Endothelial cell of umbilical vein (primary cell): ENCODE measurements at regions not wholly inside any gene's neighbourhood (a gene's known extent, or its start where the extent isn't known, plus 50 kb on each side); places are given as distances from the start of the nearest gene placed in this dataset.

Experiments
- BruUV-seq: library from RNA; stranded (reverse); fragments of 400-500 nt; replicated peaks from 2 replicates; lab custom pipeline; 2021; lab: Mats Ljungman, UMichigan
- CTCF ChIA-PET: fragments of 300-600, 350-600 bp; sonication (Branson Sonifier 250); formaldehyde crosslinking; loops from one replicate; lab custom pipeline; 2021; ENCODE audit warnings: antibody characterized with exemption, inconsistent platforms; lab: Charles Lee
- POLR2A ChIA-PET: fragments of 300-600, 350-600 bp; sonication (Branson Sonifier 250); formaldehyde crosslinking; loops from one replicate; lab custom pipeline; 2021; ENCODE audit warnings: antibody characterized with exemption, inconsistent platforms; lab: Charles Lee
- DNase-seq: peaks from one replicate; pipeline ENCODE4 v3.0.0-alpha.2; 2011; ENCODE audit warnings: low read depth, low spot score
- FAIRE-seq: peaks from 2 replicates; lab custom pipeline; 2011; peaks lifted over from hg19 to GRCh38; lab: Jason Lieb, UNC
- H2AFZ ChIP-seq: 2 replicates; pipeline ENCODE4 v1.6.0; 2012; ENCODE audit warnings: low read depth, low read length, control low read depth, inconsistent platforms
- H3K27ac ChIP-seq: 2 replicates; pipeline ENCODE4 v1.5.1; 2011; ENCODE audit warnings: low read depth, mild to moderate bottlenecking, control low read depth, low read length, moderate library complexity; ENCODE audit not compliant: insufficient read depth
- H3K27me3 ChIP-seq, 2 experiments: 2 replicates each; pipeline versions ENCODE4 v1.6.0 to v1.6.1; 2011; ENCODE audit warnings: low read length in 2 of 2, mixed read lengths in 1 of 2; ENCODE audit not compliant: control insufficient read depth in 2 of 2, insufficient read depth in 2 of 2
- H3K36me3 ChIP-seq, 2 experiments: 2 replicates in 1 of 2; 3 replicates in 1 of 2; pipeline ENCODE4 v1.5.1; 2011; ENCODE audit warnings: low read length in 2 of 2, mild to moderate bottlenecking in 1 of 2, moderate library complexity in 1 of 2; ENCODE audit not compliant: control insufficient read depth in 2 of 2, insufficient read depth in 2 of 2; ENCODE audit errors: extremely low read depth in 1 of 2
- H3K4me1 ChIP-seq: 3 replicates; pipeline ENCODE4 v1.5.1; 2011; ENCODE audit warnings: mild to moderate bottlenecking, low read length; ENCODE audit not compliant: control insufficient read depth, insufficient read depth; ENCODE audit errors: extremely low read depth
- H3K4me2 ChIP-seq: 2 replicates; pipeline ENCODE4 v1.6.1; 2011; ENCODE audit warnings: low read length, control low read depth, mixed read lengths; ENCODE audit not compliant: insufficient read depth
- H3K4me3 ChIP-seq, 3 experiments: fragments of 200-600 bp in 1 of 3; sonication (generic), shearing (Covaris generic) in 1 of 3; replicated peaks in 1 of 3; 2 replicates each; pipeline ENCODE4 v1.5.1; 2011 to 2016; ENCODE audit warnings: control low read depth in 3 of 3, low read length in 3 of 3, mild to moderate bottlenecking in 2 of 3, inconsistent platforms in 1 of 3, low read depth in 1 of 3, moderate library complexity in 1 of 3; ENCODE audit not compliant: insufficient read depth in 1 of 3
- H3K79me2 ChIP-seq: 2 replicates; pipeline ENCODE4 v1.6.0; 2012; ENCODE audit warnings: low read length, inconsistent platforms; ENCODE audit not compliant: control insufficient read depth, insufficient read depth
- H3K9ac ChIP-seq: replicated peaks from 2 replicates; pipeline ENCODE3; 2011; ENCODE audit warnings: low read length, control low read depth; ENCODE audit not compliant: insufficient read depth; ENCODE audit errors: extremely low read depth
- H3K9me1 ChIP-seq: replicated peaks from 3 replicates; pipeline ENCODE4 v1.6.0; 2011; ENCODE audit warnings: mild to moderate bottlenecking, low read length; ENCODE audit not compliant: control insufficient read depth, insufficient read depth; ENCODE audit errors: extremely low read depth
- H3K9me3 ChIP-seq: replicated peaks from 2 replicates; pipeline ENCODE4 v1.5.1; 2012; ENCODE audit warnings: low read length, inconsistent platforms; ENCODE audit not compliant: control insufficient read depth, insufficient read depth
- H4K20me1 ChIP-seq: replicated peaks from 2 replicates; pipeline ENCODE3; 2011; ENCODE audit warnings: mild to moderate bottlenecking, low read length; ENCODE audit not compliant: control insufficient read depth, insufficient read depth; ENCODE audit errors: extremely low read depth
- CTCF ChIP-seq, 2 donors: IDR thresholded peaks; 1 replicate in 1 of 2; 2 replicates in 1 of 2; pipeline ENCODE4 v1.5.1; 2011; ENCODE audit warnings: low read length in 2 of 2, mild to moderate bottlenecking in 2 of 2, moderate library complexity in 2 of 2, control low read depth in 1 of 2, inconsistent platforms in 1 of 2, low read depth in 1 of 2; ENCODE audit not compliant: insufficient read depth in 1 of 2; ENCODE audit errors: extremely low read depth in 1 of 2
- EZH2 ChIP-seq: IDR thresholded peaks from 2 replicates; pipeline ENCODE4 v1.6.1; 2012; ENCODE audit warnings: borderline replicate concordance, low read depth, mild to moderate bottlenecking, moderate library complexity, low read length, inconsistent platforms; ENCODE audit not compliant: severe bottlenecking
- FOS ChIP-seq: IDR thresholded peaks from 2 replicates; pipeline ENCODE4 v1.6.1; 2011; ENCODE audit warnings: mild to moderate bottlenecking, low read length, moderate library complexity, borderline replicate concordance; ENCODE audit not compliant: insufficient read depth
- GATA2 ChIP-seq: IDR thresholded peaks from 2 replicates; pipeline ENCODE4 v1.7.0; 2011; ENCODE audit warnings: low read depth, mild to moderate bottlenecking, moderate library complexity, mixed read lengths, low read length; ENCODE audit not compliant: insufficient read length, insufficient read depth
- JUN ChIP-seq: IDR thresholded peaks from 2 replicates; pipeline ENCODE4 v1.6.1; 2011; ENCODE audit warnings: borderline replicate concordance, low read depth; ENCODE audit not compliant: insufficient read length, insufficient read depth
- MAX ChIP-seq: IDR thresholded peaks from 2 replicates; pipeline ENCODE4 v1.6.1; 2011; ENCODE audit not compliant: insufficient read depth, insufficient read length
- MYC ChIP-seq: IDR thresholded peaks from one replicate; pipeline ENCODE4 v1.6.1; 2011; ENCODE audit warnings: mild to moderate bottlenecking, low read depth, low read length
- POLR2A ChIP-seq: IDR thresholded peaks from 2 replicates; pipeline ENCODE4 v1.6.1; 2012; ENCODE audit warnings: low read depth, mild to moderate bottlenecking, control low read depth, low read length
- POLR2AphosphoS5 ChIP-seq: IDR thresholded peaks from 2 replicates; pipeline ENCODE4 v1.6.1; 2012; ENCODE audit warnings: low read depth, mild to moderate bottlenecking, control low read depth, low read length, moderate library complexity; ENCODE audit not compliant: insufficient read depth
- dilution Hi-C: fragments of 300-500 bp; cut with MboI; formaldehyde crosslinking; loops from one replicate; pipeline ENCODE4 v1.15.0; 2019; ENCODE audit warnings: low sequenced_read_pairs; ENCODE audit not compliant: extremely low pct_ligation_motif_present
- intact Hi-C: fragments of 100-400 bp; cut with micrococcal nuclease; formaldehyde crosslinking; loops from one replicate; pipeline ENCODE4 v1.10.0; 2022

- CTCF ChIA-PET = no interaction called here
- Histone ChIP-seq H3K27ac (no peak overlapping the region), H3K79me2 (no peaks in the 10 kb centered on the region), H4K20me1 (no peaks in the 10 kb centered on the region), H3K9me3 (peaks cover 4% of the 10 kb centered on the region), H3K9ac (no peak overlapping the region), H3K27me3 (no peaks in the 10 kb centered on the region), H3K4me2 (no peak overlapping the region), H3K9me1 (no peaks in the 10 kb centered on the region), H3K36me3 (no peaks in the 10 kb centered on the region), H3K4me3 (no peak overlapping the region), H2AFZ (no peak overlapping the region), H3K4me1 (no peaks in the 10 kb centered on the region)
- no TSS peak for BruUV-seq
- POLR2A ChIA-PET = no interaction called here
- intact Hi-C loops (no loop called here), dilution Hi-C loops (no loop called here)
- no peak for TF ChIP-seq POLR2A
- no peak for TF ChIP-seq MAX
- no peak for TF ChIP-seq GATA2
- no peak for TF ChIP-seq JUN
- TF ChIP-seq FOS = no peak
- TF ChIP-seq POLR2AphosphoS5 = no peak
- no peak for TF ChIP-seq MYC
- TF ChIP-seq CTCF (IDR thresholded peaks at IDR 0.05; ENCODE audit: extremely low read depth in 1 of 2, insufficient read depth in 1 of 2, low read depth in 1 of 2, low read length in 2 of 2) = no peak
- TF ChIP-seq EZH2 = no peak
- FAIRE-seq = no peak
- no peak for DNase-seq
Measured at GRCh38 chr4:189291939-189292338, 648.7 kb upstream of the FRG1 start.
